ENCODE measurements at regions not wholly inside any gene's neighbourhood (a gene's known extent, or its start where the extent isn't known, plus 50 kb on each side); places are given as distances from the start of the nearest gene placed in this dataset.

GRCh38 chr2:238713198-238713826, 134.6 kb upstream of the TWIST2 start:
- no peak for ATAC-seq (ENCODE audit: insufficient read depth, low read depth)
- Histone ChIP-seq H3K4me2 (ENCODE audit: insufficient read depth, low read length) (no peak overlapping the region), H3K27ac (ENCODE audit: low read length) (no peak overlapping the region), H3K27me3 (ENCODE audit: insufficient read depth, low read length, poor library complexity) (peaks cover 2% of the 10 kb centered on the region), H3K9me3 (ENCODE audit: insufficient read depth, low read length, severe bottlenecking) (no peaks in the 10 kb centered on the region), H3K4me3 (ENCODE audit: low read depth in 1 of 2, low read length in 2 of 2) (no peak overlapping the region), H4K20me1 (ENCODE audit: insufficient read depth, low read length) (no peaks in the 10 kb centered on the region; the same call in 1 of the 2 replicates), H2AFZ (ENCODE audit: low read depth, low read length) (no peak overlapping the region), H3K9ac (ENCODE audit: low read depth, low read length) (no peak overlapping the region), H3K79me2 (ENCODE audit: insufficient read depth, low read length) (no peaks in the 10 kb centered on the region), H3K36me3 (ENCODE audit: insufficient read depth, low read length) (no peaks in the 10 kb centered on the region), H3K4me1 (ENCODE audit: insufficient read depth, low read length) (no peaks in the 10 kb centered on the region)
- TF ChIP-seq EZH2 (IDR thresholded peaks at IDR 0.05; ENCODE audit: borderline replicate concordance, low read depth, low read length, severe bottlenecking) (no peak), CTCF (IDR thresholded peaks at IDR 0.05; ENCODE audit: borderline replicate concordance, extremely low read depth, low read length, poor library complexity, severe bottlenecking) (no peak)
- DNase-seq: no peak

- no peak for TF ChIP-seq EZH2 (IDR thresholded peaks at IDR 0.05; ENCODE audit: borderline replicate concordance, low read depth, low read length, severe bottlenecking)
- TF ChIP-seq CTCF (IDR thresholded peaks at IDR 0.05; ENCODE audit: borderline replicate concordance, extremely low read depth, low read length, poor library complexity, severe bottlenecking): no peak
- Histone ChIP-seq H3K27me3 (ENCODE audit: insufficient read depth, low read length, poor library complexity) (peaks cover 2% of the 10 kb centered on the region), H2AFZ (ENCODE audit: low read depth, low read length) (no peak overlapping the region), H3K4me3 (ENCODE audit: low read depth in 1 of 2, low read length in 2 of 2) (no peak overlapping the region), H3K4me1 (ENCODE audit: insufficient read depth, low read length) (no peaks in the 10 kb centered on the region), H3K79me2 (ENCODE audit: insufficient read depth, low read length) (no peaks in the 10 kb centered on the region), H3K4me2 (ENCODE audit: insufficient read depth, low read length) (no peak overlapping the region), H3K9me3 (ENCODE audit: insufficient read depth, low read length, severe bottlenecking) (no peaks in the 10 kb centered on the region), H3K36me3 (ENCODE audit: insufficient read depth, low read length) (no peaks in the 10 kb centered on the region), H4K20me1 (ENCODE audit: insufficient read depth, low read length) (no peaks in the 10 kb centered on the region; the same call in 1 of the 2 replicates), H3K27ac (ENCODE audit: low read length) (no peak overlapping the region), H3K9ac (ENCODE audit: low read depth, low read length) (no peak overlapping the region)
- ATAC-seq (ENCODE audit: insufficient read depth, low read depth) (no peak), DNase-seq (no peak)
These were observed 133.8 kb upstream of the TWIST2 start for GRCh38 chr2:238714038-238714528.

GRCh38 chr2:238716171-238716570, 131.7 kb upstream of the TWIST2 start:
- Histone ChIP-seq H3K4me1 (ENCODE audit: insufficient read depth, low read length) (no peaks in the 10 kb centered on the region), H2AFZ (ENCODE audit: low read depth, low read length) (no peak overlapping the region), H3K4me2 (ENCODE audit: insufficient read depth, low read length) (no peak overlapping the region), H3K9me3 (ENCODE audit: insufficient read depth, low read length, severe bottlenecking) (no peaks in the 10 kb centered on the region), H3K27ac (ENCODE audit: low read length) (no peak overlapping the region), H3K79me2 (ENCODE audit: insufficient read depth, low read length) (no peaks in the 10 kb centered on the region), H3K4me3 (ENCODE audit: low read depth in 1 of 2, low read length in 2 of 2) (no peak overlapping the region), H3K27me3 (ENCODE audit: insufficient read depth, low read length, poor library complexity) (no peaks in the 10 kb centered on the region), H3K9ac (ENCODE audit: low read depth, low read length) (no peak overlapping the region), H3K36me3 (ENCODE audit: insufficient read depth, low read length) (no peaks in the 10 kb centered on the region), H4K20me1 (ENCODE audit: insufficient read depth, low read length) (no peaks in the 10 kb centered on the region; the same call in 1 of the 2 replicates)
- ATAC-seq (ENCODE audit: insufficient read depth, low read depth) (no peak), DNase-seq (no peak)
- no peak for TF ChIP-seq EZH2 (IDR thresholded peaks at IDR 0.05; ENCODE audit: borderline replicate concordance, low read depth, low read length, severe bottlenecking)
- no peak for TF ChIP-seq CTCF (IDR thresholded peaks at IDR 0.05; ENCODE audit: borderline replicate concordance, extremely low read depth, low read length, poor library complexity, severe bottlenecking)

Measured in DND-41 (cell line).